ENCODE measurements at regions not wholly inside any gene's neighbourhood (a gene's known extent, or its start where the extent isn't known, plus 50 kb on each side); places are given as distances from the start of the nearest gene placed in this dataset.

DNA sequence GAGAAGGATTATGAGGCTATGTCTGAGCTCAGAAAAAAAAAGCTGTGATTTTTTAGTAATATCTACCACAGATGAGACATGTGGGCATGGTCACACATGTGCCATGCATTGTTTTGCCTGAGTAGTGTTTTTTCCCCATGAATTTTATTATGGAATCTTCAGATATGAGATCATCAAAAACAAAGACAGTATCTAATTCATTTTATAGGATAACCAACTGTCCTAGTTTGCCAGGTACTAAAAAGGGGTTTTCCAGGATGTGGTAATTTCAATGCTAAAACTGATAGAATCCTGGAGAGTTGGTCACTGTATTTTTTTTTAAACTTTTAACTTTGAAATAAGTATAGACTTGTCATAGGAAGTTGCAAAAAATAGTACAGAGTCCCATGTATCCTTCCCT is 127.4 kb upstream of the MAP3K7 start:
- TF ChIP-seq, protein P1, sequence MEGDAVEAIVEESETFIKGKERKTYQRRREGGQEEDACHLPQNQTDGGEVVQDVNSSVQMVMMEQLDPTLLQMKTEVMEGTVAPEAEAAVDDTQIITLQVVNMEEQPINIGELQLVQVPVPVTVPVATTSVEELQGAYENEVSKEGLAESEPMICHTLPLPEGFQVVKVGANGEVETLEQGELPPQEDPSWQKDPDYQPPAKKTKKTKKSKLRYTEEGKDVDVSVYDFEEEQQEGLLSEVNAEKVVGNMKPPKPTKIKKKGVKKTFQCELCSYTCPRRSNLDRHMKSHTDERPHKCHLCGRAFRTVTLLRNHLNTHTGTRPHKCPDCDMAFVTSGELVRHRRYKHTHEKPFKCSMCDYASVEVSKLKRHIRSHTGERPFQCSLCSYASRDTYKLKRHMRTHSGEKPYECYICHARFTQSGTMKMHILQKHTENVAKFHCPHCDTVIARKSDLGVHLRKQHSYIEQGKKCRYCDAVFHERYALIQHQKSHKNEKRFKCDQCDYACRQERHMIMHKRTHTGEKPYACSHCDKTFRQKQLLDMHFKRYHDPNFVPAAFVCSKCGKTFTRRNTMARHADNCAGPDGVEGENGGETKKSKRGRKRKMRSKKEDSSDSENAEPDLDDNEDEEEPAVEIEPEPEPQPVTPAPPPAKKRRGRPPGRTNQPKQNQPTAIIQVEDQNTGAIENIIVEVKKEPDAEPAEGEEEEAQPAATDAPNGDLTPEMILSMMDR (IDR thresholded peaks at IDR 0.05) = no peak
- TF ChIP-seq POLR2A (IDR thresholded peaks at IDR 0.05) = no peak
